NCI-H2029 treated with DMSO at 0.1 percent for 48 hours (cell line): ENCODE measurements at regions not wholly inside any gene's neighbourhood (a gene's known extent, or its start where the extent isn't known, plus 50 kb on each side); places are given as distances from the start of the nearest gene placed in this dataset.

Experiments
- DNase-seq: peaks from one replicate; lab custom pipeline; 2025; lab: John Stamatoyannopoulos, UW

- no peak for DNase-seq
Measured at GRCh38 chr7:68478326-68478725, 1119.9 kb upstream of the AUTS2 start.

DNA sequence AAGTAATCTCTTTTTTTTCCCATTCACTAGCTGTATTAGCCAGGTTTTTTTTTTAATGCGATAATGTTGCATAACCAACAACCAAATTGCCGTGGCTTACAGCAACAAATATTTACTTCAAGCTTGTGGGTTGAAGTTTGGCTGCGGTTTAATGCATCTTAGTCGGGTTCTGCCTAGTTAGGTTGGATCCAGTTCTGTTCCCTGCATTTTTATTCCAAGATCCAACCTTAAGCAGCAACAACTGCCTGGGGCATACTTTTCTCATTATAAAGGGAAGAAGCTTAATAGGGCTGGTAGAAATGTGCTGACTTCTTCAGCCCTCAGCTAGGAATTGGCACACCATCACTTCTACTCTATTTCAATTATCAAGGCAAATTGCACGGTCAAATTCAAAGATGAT, 1115.5 kb upstream of the AUTS2 start:
- DNase-seq: no peak

DNA sequence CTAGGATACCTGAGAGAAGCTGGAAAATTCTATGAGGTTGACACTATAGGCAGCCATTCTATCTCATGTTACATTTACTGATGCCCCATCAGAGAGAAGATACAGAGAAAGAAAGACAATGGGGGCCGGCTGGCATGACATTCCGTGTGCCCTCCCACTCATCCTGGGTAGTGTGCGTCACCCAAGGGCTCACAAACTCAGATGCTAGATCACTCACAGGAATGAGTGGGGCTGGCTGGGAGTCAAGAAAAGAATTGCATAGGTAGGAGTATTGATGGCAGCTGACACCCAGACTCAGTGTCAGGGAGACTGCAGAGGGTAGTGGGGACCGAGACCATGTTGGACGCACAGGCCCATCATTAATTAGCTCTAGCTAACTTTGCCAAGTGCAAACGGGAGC, 1113.5 kb upstream of the AUTS2 start:
- no peak for DNase-seq

DNA sequence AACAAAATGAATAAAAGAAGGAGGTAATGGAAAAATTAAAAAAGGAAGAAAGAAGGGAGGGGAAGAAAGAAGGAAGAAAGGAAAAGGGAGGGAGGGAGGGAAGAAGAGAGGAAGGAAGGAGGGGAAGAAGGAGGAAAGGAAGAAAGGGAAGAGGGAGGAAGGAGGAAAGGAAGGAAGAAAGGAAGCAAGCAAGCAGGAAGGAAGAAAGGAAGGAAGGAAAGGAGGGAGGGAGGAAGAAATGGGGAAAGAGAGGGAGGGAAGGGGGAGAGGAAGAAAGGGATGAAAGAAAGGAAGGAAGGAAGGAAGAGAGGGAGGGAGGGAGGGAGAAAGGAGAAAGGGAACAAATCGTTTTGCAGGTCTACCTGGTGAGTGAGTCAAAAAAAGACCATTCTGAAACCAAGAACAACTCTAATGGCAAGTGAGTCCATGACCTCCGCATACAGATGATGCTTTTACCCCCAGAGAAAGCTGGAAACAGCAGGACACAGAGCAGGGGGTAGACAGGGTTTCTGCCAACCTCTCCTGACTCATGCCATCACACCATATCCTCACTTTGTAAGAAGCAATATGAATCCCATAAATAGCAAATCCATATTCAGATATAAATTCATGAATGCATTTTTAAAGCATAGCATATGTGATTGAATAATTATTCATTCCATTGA, 1112.9 kb upstream of the AUTS2 start:
- no peak for DNase-seq

DNA sequence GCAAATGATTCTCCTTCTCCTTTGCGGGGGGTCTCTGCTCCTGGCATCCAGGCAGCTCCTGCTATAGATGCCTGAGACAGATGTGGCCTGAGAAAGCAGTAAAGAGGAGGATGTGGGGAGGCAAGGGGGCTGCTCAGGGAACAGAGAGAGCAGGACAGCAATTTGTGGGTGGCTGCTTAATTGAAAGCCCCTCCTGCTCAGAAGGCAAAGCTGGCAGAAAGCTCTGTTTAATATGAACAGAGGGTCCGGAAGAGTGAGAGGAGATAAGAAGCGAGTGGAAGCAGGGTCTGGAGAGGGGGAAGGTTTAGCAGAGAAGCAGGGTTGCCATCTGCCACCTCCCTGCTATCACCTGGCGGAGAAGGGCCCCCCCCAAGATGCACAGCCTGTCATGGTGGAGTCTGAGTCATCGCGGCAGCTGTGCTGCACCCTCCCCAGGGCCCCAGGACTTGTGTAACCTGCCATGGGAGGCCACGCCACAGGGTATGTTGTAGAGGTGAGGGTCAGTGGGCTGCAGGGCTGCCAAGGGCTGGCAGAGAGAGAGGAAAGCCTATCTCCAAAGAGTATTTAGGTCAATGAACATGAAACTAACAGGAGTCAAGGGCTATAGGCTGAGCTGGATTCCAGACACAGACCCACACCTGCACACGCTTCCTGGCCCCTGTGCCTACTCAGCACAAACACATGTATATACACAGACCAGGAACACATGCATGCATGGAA, 1109.8 kb upstream of the AUTS2 start:
- DNase-seq: no peak

GRCh38 chr7:68491523-68492358, 1106.5 kb upstream of the AUTS2 start:
- DNase-seq: no peak

- no peak for DNase-seq
Measured at GRCh38 chr7:68492359-68492690, 1106.0 kb upstream of the AUTS2 start.

DNA sequence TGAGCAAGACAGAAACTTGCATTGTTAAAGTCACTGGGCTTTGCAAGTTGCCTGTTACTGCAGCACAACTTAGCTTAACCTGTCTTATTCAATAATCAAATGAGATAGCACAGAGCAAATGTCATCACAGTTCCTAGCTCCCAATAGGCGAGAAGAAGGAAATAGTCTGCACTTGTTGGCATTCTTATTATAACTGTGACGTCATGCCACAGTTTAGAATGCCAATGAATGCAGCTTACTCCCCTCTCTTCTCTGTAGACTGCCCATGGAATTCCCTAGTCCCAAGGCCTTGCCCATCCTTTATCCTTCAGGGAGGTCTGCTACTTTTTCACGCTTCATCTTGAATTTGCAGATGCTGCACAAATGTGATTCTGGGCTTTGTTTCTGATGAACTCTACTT, 1094.9 kb upstream of the AUTS2 start:
- DNase-seq: no peak

DNA sequence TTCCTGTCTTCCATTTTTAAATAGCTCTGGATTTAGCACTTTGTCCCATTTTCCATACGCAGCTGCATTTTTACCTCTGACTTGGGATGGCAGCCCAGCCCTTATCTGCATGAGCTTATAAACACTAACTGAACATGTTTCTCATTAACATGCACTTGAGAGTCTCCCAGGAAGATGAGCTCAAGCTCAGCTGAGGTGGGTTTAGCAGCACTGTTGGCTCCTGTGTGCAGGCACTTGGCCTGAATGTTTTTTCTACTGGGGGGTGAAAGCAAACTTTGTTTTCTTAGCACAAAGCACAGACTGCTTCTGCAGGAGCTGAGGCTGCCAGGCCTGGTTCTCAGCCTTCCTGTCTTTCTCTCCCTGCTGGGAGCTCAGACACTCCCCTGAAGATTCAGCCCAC, 1093.6 kb upstream of the AUTS2 start:
- no peak for DNase-seq

GRCh38 chr7:68505721-68506120, 1092.6 kb upstream of the AUTS2 start:
- DNase-seq: no peak

DNA sequence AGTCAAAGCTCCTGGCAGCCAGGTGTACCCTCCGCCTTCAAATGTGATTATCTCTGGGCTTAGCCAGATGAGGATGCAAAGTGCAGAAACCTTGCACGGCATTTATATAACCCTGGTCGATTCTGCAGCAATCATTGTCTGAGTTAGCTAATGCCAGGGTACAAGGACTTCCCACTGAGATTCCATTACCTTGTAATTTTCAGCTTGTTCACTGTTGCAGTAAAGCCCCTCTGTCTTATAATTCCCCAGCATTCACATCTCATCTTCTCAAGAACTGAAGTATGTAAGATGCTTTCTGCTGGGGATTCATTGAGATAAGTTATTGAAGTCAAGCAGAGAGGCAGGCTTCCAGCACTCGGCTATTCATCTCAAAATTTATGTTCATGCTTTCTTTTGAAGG, 1090.6 kb upstream of the AUTS2 start:
- no peak for DNase-seq

- no peak for DNase-seq
Measured at GRCh38 chr7:68509054-68509453, 1089.2 kb upstream of the AUTS2 start.

DNA sequence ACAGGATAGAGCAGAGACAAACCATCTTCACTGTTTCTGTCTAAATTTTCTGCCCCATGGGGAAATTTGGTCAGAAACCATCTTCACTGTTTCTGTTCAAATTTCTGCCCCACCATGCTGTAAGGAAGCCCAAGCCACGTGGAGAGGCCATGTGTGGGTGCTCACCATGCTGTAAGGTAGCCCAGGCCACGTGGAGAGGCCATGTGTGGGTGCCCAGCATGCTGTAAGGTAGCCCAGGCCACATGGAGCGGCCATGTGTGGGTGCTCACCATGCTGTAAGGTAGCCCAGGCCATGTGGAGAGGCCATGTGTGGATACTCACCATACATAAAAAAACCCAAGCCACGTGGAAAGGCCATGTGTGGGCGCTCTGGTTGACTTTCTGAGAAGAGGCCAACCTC, 1088.7 kb upstream of the AUTS2 start:
- no peak for DNase-seq

- no peak for DNase-seq
Measured at GRCh38 chr7:68511281-68511680, 1087.0 kb upstream of the AUTS2 start.

- DNase-seq: no peak
Measured at GRCh38 chr7:68512466-68512865, 1085.8 kb upstream of the AUTS2 start.

GRCh38 chr7:68518060-68518459, 1080.2 kb upstream of the AUTS2 start:
- no peak for DNase-seq

DNA sequence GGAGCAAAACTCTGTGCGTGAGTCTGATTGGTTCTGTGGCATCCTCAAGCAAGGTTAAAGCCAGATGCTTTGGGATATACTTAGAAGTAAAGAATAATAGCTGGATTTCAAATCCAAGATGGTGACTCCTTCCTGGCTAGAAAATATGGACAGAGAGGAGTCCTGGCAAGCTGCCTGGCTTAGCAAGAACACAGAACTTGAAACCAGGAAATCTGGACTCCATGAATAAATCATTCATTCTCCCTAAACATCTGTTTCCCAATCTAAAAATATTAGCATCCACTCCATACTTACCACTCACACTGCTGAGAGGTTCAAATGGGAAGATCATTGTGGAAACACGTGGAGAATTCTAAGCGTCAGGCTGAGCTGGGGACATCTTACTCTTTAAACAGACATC, 1074.1 kb upstream of the AUTS2 start:
- no peak for DNase-seq

- DNase-seq: no peak
Measured at GRCh38 chr7:68529221-68529620, 1069.1 kb upstream of the AUTS2 start.

- DNase-seq: no peak
Measured at GRCh38 chr7:68535266-68535665, 1063.0 kb upstream of the AUTS2 start.

- no peak for DNase-seq
Measured at GRCh38 chr7:68537051-68537773, 1061.1 kb upstream of the AUTS2 start.

- no peak for DNase-seq
Measured at GRCh38 chr7:68537774-68538071, 1060.6 kb upstream of the AUTS2 start.

DNA sequence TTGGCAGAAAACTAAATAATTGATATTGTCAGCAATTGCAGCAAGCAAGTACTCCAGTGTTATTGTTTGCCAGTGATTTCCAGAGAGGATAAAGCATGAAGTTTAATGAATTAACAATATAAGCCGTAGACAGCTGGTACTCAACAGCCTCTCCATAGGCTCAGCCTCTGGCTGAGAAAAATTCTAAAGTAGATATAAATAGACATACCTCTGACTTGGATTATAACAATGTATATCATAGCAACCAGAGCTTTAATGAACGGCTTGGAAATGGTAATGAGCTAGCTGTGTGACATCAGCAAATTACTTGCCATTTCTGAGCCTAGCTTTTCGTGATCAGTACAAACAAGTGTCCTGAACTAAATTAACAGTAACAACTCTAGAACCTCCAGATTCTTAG, 1055.4 kb upstream of the AUTS2 start:
- DNase-seq: no peak

DNA sequence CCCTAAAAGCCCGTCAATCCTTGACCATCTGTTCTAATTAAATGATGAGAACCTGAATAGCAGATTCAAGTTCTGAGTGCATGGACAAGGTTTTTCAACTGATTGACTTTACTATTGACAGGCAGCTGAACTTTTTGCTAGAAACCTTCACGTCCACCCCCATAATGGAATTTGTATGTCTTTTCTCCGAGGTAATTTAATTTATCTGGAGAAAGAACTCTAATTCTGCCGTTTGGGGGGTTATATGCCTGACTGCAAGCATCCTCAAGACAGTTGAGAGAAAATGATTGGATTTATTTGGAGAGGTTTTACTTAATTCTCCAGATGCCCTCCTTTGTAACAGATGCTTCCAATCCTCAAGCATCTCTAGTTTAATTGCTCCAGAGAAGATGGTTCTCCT, 1053.4 kb upstream of the AUTS2 start:
- no peak for DNase-seq
